ENCODE measurements at regions not wholly inside any gene's neighbourhood (a gene's known extent, or its start where the extent isn't known, plus 50 kb on each side); places are given as distances from the start of the nearest gene placed in this dataset.

DNA sequence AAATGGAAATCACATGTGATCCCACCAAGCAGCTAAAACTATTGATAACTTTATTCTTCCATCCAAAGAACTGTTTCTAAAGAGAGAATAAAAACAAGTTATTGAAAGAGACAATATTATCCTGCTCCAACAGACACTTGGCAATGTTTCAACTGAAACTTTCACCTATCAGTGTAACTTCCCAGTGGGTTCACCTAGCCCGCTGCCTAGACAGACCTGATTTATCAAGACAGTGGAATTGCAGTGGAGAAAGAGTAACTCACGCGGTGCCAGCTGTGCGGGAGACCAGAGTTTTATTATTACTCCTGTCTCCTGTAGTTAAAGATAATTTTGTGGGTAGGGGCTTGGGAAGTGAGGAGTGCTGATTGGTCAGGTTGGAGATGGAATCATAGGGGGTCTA is 199.8 kb downstream of the AHR start:
- FAIRE-seq (no peak), DNase-seq (ENCODE audit: insufficient read length, low spot score) (no peak)

DNA sequence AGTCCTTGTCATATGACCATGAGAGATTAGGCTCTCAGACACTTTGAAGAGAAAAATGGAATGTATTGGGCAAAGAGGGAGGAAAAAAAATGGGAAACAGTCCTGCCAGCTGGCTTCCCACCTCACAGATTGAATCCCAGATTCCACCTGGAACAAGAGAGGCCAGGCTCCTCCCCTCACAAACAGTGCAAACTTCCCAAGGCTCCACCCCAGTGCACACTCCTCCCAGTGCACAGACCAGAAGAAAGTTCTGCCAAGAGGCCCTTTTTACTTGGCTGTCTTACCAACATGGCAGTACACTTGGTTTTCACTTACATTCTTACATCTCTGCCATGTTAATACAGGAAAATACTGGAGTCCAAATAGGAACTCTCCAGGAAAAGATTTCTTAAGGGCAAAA is 202.3 kb downstream of the AHR start:
- DNase-seq (ENCODE audit: insufficient read length, low spot score) (no peak), FAIRE-seq (no peak)
- TF ChIP-seq, protein P1, sequence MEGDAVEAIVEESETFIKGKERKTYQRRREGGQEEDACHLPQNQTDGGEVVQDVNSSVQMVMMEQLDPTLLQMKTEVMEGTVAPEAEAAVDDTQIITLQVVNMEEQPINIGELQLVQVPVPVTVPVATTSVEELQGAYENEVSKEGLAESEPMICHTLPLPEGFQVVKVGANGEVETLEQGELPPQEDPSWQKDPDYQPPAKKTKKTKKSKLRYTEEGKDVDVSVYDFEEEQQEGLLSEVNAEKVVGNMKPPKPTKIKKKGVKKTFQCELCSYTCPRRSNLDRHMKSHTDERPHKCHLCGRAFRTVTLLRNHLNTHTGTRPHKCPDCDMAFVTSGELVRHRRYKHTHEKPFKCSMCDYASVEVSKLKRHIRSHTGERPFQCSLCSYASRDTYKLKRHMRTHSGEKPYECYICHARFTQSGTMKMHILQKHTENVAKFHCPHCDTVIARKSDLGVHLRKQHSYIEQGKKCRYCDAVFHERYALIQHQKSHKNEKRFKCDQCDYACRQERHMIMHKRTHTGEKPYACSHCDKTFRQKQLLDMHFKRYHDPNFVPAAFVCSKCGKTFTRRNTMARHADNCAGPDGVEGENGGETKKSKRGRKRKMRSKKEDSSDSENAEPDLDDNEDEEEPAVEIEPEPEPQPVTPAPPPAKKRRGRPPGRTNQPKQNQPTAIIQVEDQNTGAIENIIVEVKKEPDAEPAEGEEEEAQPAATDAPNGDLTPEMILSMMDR (IDR thresholded peaks at IDR 0.05; ENCODE audit: insufficient read depth, missing control alignments), result no peak

More for the DNA sequence above, 199.8 kb downstream of the AHR start:
- TF ChIP-seq, protein P1 (IDR thresholded peaks at IDR 0.05; ENCODE audit: insufficient read depth, missing control alignments), result no peak

DNA sequence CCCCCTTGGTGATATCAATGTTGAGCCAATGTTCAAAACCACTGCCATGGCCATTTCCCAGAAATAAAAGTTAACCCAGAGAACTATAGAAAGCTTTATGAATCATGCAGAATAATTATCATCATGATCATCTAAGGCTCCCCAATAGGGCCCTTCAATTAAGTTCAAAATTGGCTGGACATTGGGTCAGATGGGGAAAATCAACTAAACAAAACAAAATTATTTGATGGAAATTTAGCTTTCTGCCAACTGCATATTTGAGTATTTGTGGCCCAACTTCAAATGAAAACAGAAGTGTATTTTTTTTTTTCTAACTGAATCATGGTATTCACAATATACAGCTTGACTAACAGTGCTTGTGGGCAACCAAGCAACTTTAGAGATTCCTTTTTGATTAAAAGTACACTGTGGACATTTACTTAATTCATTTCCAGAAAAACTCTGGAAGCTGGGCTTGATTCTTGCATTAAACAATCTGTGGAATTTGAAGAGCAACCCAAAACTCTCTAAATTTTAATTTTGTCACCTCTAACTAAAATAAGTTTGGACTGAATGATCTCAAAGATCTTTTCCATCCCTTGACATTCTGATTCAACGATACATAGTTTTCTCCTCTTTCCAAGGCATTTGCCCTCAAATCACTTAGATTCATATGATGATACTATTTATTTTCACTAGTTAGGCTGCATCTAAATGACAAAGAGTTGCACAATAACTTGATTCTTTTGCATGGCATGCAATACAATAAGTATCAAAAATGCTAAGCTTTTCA is 203.2 kb downstream of the AHR start:
- no peak for FAIRE-seq
- TF ChIP-seq, protein P1 (IDR thresholded peaks at IDR 0.05; ENCODE audit: insufficient read depth, missing control alignments), result no peak
- no peak for DNase-seq (ENCODE audit: insufficient read length, low spot score)

DNA sequence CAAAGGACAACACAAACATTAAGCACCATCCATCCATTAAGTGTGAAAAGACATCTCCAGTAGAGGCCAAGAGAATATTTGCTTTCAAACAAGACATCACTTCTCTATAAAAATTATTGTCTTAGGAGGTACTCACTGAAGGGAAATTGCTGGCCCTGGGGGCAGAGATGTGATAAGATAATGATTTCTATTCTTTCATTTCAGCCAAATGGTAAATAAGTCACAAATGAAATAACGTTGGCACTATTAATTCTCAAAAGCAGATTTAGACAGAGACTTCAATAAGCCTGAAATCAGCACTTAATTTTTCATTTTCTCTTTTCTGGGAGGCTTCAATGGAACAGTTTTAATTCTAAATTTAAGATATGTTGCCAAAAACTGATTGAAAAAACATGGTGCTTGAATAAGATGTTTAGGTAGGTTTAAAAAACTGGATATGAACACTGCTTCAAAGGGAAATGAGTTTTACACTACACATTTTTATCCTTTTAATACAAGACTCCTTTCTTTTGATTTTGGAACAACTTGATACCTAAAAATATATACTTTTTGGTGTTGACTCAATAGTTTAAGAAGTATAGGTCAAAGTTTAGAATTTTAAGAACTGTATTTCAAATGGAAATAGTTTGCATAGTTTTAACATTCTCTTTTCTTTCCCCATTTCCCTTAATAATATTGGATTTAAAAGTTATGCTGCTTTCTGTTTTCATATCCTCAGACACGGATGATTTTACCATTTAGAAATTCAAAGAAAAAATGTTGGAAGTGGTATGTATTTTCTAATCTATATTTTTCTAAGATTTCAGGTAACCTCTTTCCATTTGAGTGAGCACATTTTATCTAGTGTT is 204.0 kb downstream of the AHR start:
- DNase-seq (ENCODE audit: insufficient read length, low spot score) (no peak), FAIRE-seq (no peak)
- TF ChIP-seq, protein P1 (IDR thresholded peaks at IDR 0.05; ENCODE audit: insufficient read depth, missing control alignments), result no peak

DNA sequence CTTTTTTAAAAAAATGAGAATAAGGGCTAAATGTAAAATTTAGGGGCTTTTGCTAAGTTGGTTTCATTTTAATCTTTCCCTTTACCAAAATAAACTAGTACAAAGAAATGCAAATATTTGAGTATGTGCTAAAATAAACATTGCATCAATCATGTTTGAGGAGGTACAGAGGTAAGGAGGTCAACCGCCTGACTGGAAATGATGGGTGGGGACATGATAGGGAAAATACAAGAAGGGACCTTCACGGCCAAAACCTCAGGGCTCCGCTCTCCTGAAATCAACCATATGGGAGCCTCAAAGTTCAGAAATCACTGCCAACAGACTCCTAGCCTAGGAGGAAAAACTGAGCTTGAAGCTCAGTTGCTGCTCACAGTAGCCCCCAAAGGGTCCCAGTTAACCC is 207.6 kb downstream of the AHR start:
- no peak for FAIRE-seq
- DNase-seq (ENCODE audit: insufficient read length, low spot score), result no peak
- TF ChIP-seq, protein P1 (IDR thresholded peaks at IDR 0.05; ENCODE audit: insufficient read depth, missing control alignments), result no peak

DNA sequence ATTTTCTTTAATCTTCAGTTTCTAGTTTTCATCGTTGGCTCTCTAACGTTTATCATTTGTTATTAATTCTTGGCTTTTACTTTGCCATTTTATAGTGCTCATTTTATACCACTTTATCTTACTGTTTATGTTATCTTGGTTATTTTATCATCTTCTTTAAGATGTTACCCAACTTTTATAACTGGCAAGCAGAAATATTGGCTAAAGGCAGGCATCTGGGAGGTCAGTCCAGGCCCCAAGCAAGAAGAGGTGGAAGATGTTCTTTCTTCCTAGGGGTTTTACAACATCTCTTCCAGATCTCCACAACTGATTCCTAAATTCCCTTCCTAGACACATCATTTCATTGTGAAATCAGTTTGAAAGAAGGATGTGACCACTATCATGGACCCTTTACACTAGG is 208.1 kb downstream of the AHR start:
- FAIRE-seq, result no peak
- TF ChIP-seq, protein P1 (IDR thresholded peaks at IDR 0.05; ENCODE audit: insufficient read depth, missing control alignments), result no peak
- no peak for DNase-seq (ENCODE audit: insufficient read length, low spot score)

DNA sequence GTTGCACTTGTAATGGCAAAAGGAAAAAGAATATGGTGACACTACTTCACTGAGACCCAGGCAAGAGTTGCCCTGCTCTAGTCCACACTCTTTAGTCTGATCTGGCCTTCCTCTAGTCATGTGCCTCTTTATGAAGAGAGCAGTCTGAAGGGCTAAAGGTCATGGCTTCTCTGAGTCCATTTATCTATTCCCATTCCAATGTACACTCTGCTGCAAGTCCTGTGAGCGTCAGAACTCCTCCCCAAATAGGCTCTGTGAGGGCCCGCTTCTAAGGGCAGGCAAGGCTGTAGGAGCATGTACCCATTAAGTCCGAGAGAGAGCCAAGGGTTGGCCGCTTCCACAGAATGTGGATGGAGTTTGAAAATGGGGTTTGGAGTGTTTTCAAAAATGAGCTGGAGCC is 209.3 kb downstream of the AHR start:
- FAIRE-seq (no peak), DNase-seq (ENCODE audit: insufficient read length, low spot score) (no peak)
- TF ChIP-seq, protein P1 (IDR thresholded peaks at IDR 0.05; ENCODE audit: insufficient read depth, missing control alignments), result no peak
